Limb (tissue), 2 donors: ENCODE measurements at regions not wholly inside any gene's neighbourhood (a gene's known extent, or its start where the extent isn't known, plus 50 kb on each side); places are given as distances from the start of the nearest gene placed in this dataset.
"Not testable (repeated sequence)": the region's sequence is repeated elsewhere in the genome, so short reads cannot be mapped to it uniquely, and the experiment has no call there.

Experiments
- DNase-seq, 2 donors: peaks; one replicate each; pipeline ENCODE4 v3.0.0-alpha.2; 2016; ENCODE audit errors: extremely low spot score in 2 of 2

GRCh38 chr2:89537862-89538261 lies 846.4 kb downstream of the RPIA start:
- DNase-seq, result not testable (repeated sequence)

GRCh38 chr2:89544110-89544509 lies 852.6 kb downstream of the RPIA start:
- not testable (repeated sequence) for DNase-seq

GRCh38 chr2:89579154-89579553 lies 887.7 kb downstream of the RPIA start:
- not testable (repeated sequence) for DNase-seq

GRCh38 chr2:89582816-89583215 lies 891.3 kb downstream of the RPIA start:
- peak in 1 of 2 donors; percentile 1 for DNase-seq

GRCh38 chr2:89584046-89584445 lies 892.6 kb downstream of the RPIA start:
- not testable (repeated sequence) for DNase-seq

GRCh38 chr2:89584868-89585557 lies 893.5 kb downstream of the RPIA start:
- DNase-seq, result not testable (repeated sequence)

GRCh38 chr2:89585558-89585920 lies 894.1 kb downstream of the RPIA start:
- peak; percentile 43 to 51 for DNase-seq

GRCh38 chr2:89599843-89600242 lies 908.4 kb downstream of the RPIA start:
- DNase-seq, result not testable (repeated sequence)

- not testable (repeated sequence) for DNase-seq
Observed at GRCh38 chr2:89606514-89606913, 915.0 kb downstream of the RPIA start.

- DNase-seq, result not testable (repeated sequence)
Observed at GRCh38 chr2:89610207-89610926, 918.9 kb downstream of the RPIA start.

GRCh38 chr2:89610927-89611515 lies 919.5 kb downstream of the RPIA start:
- not testable (repeated sequence) for DNase-seq

GRCh38 chr2:89611710-89612109 lies 920.2 kb downstream of the RPIA start:
- DNase-seq, result not testable (repeated sequence)

GRCh38 chr2:89649268-89649667 lies 957.8 kb downstream of the RPIA start:
- DNase-seq, result not testable (repeated sequence)

GRCh38 chr2:89679254-89679653 lies 987.8 kb downstream of the RPIA start:
- DNase-seq, result not testable (repeated sequence)
